SH-SY5Y (cell line): ENCODE measurements at regions not wholly inside any gene's neighbourhood (a gene's known extent, or its start where the extent isn't known, plus 50 kb on each side); places are given as distances from the start of the nearest gene placed in this dataset.

Source experiments
- GATA2 ChIP-seq: IDR thresholded peaks from 2 replicates; pipeline ENCODE4 v1.6.1; 2011; ENCODE audit warnings: mild to moderate bottlenecking, low read depth, low read length
- GATA3 ChIP-seq: IDR thresholded peaks from 2 replicates; pipeline ENCODE4 v1.6.1; 2011; ENCODE audit warnings: low read depth, mild to moderate bottlenecking, low read length, moderate library complexity

GRCh38 chr7:142469696-142470543 is 212.1 kb upstream of the PRSS58 start:
- TF ChIP-seq GATA2 (no peak), GATA3 (no peak)
